IPS-20b (cell line): ENCODE measurements at regions not wholly inside any gene's neighbourhood (a gene's known extent, or its start where the extent isn't known, plus 50 kb on each side); places are given as distances from the start of the nearest gene placed in this dataset.
A peak's percentile ranks its signal among the peaks of the same experiment; 100 is the strongest.

ENCODE experiments used
- H3K27ac ChIP-seq: one replicate; pipeline ENCODE4 v1.5.1; 2013; ENCODE audit warnings: low read length
- H3K27me3 ChIP-seq: 2 replicates; pipeline ENCODE4 v1.6.1; 2013; ENCODE audit warnings: mild to moderate bottlenecking, low read length, inconsistent platforms; ENCODE audit not compliant: insufficient read depth
- H3K36me3 ChIP-seq: 2 replicates; pipeline ENCODE4 v1.6.1; 2013; ENCODE audit warnings: low read depth, mild to moderate bottlenecking, inconsistent platforms, low read length, moderate library complexity; ENCODE audit not compliant: insufficient read depth
- H3K4me1 ChIP-seq: 2 replicates; pipeline ENCODE4 v1.6.1; 2013; ENCODE audit warnings: mild to moderate bottlenecking, control low read depth, inconsistent platforms, low read length, moderate library complexity; ENCODE audit not compliant: insufficient read depth
- H3K4me3 ChIP-seq: 2 replicates; pipeline ENCODE4 v1.5.1; 2013; ENCODE audit warnings: mild to moderate bottlenecking, low read length, inconsistent platforms
- H3K9ac ChIP-seq: 2 replicates; pipeline ENCODE4 v1.6.1; 2013; ENCODE audit warnings: low read depth, mild to moderate bottlenecking, inconsistent platforms, low read length, moderate library complexity
- H3K9me3 ChIP-seq: 2 replicates; pipeline ENCODE4 v1.6.1; 2013; ENCODE audit warnings: mild to moderate bottlenecking, low read depth, low read length, inconsistent platforms; ENCODE audit not compliant: insufficient read depth

DNA sequence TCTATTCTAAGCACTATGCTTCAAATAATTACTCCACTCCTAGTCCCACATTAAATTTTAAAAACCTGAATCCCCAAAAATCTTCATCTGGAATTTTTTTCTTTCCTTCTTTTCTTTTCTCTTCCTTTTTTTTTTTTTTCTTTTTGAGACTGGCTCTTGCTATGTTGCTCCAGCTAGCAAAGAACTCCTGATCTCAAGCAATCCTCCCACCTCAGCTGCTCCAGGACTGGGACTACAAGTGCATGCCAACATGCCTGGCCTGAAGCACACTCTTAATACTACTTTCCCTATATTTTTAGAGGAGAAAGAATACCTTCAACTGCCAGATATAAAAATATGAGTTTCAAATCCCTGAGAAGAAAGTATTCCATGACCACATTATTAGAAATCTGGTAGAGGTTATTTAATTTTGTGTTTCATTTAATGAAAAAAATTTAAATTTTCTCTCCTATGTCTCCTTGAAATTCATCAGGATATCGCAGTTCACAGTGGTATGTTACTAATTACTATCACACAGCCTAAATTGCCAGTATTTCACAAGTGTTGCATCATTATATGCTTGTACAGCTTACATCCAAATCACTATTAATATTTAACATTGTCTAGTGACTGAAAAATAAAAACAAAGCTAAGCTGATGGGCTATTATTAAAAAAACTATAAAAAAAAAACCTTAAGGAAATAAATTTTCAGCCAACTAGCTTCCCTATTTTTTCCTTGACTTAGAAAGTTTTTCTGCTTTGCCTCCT is 227.8 kb downstream of the NAF1 start:
- Histone ChIP-seq H3K9ac (no peak overlapping the region), H3K27me3 (no peaks in the 10 kb centered on the region), H3K9me3 (no peaks in the 10 kb centered on the region), H3K4me3 (no peak overlapping the region), H3K4me1 (no peaks in the 10 kb centered on the region), H3K36me3 (no peaks in the 10 kb centered on the region), H3K27ac (no peak overlapping the region)

- no peaks in the 10 kb centered on the region for H3K9me3 ChIP-seq
- no peak overlapping the region for H3K9ac ChIP-seq
- no peaks in the 10 kb centered on the region for H3K36me3 ChIP-seq
- H3K27ac ChIP-seq = no peak overlapping the region
- 0 out of 2 replicates have a peak, but pooled peaks cover 2% of the 10 kb centered on the region for H3K4me1 ChIP-seq
- no peaks in the 10 kb centered on the region for H3K27me3 ChIP-seq
- H3K4me3 ChIP-seq = no peak overlapping the region
These were observed 231.5 kb downstream of the NAF1 start for GRCh38 chr4:162935214-162935613.

- H3K9me3 ChIP-seq = no peaks in the 10 kb centered on the region
- no peak overlapping the region for H3K4me3 ChIP-seq
- no peak overlapping the region for H3K9ac ChIP-seq
- no peaks in the 10 kb centered on the region for H3K36me3 ChIP-seq
- H3K4me1 ChIP-seq = peaks cover 11% of the 10 kb centered on the region; the same call in 1 of the 2 replicates
- no peak overlapping the region for H3K27ac ChIP-seq
- no peaks in the 10 kb centered on the region for H3K27me3 ChIP-seq
These were observed 235.4 kb downstream of the NAF1 start for GRCh38 chr4:162931286-162931685.

DNA sequence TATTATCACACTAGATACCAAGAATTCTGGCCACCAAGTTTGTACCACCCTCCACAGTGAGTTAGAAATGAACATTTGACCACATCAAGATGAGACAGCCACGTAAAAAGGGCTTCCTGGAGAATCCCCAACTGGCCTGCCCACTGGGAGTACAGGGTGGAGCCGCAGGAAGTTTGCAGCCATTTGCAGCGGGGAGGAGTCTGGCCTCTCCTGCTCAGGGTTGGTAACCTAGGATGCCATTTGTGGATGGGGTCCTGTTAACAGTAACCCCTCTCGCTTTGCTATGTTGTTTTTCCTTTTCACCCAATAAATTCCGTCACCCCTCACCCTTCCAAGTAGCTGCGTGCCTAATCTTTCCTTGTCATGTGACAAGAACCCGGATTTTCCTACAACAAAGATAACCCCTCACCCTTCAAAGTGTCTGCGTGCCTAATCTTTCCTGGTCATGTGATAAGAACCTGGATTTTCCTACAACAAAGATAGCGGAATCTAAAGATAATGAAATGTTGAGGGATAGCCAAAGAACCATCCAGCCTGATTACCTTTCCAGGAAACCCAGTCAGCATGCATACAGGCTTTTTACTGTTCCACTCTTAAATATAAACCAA is 245.4 kb downstream of the NAF1 start:
- Histone ChIP-seq H3K9ac (peak overlapping the region; percentile 56; the same call in 1 of the 2 replicates), H3K4me1 (peaks cover 17% of the 10 kb centered on the region; the same call in 1 of the 2 replicates), H3K27me3 (no peaks in the 10 kb centered on the region), H3K36me3 (no peaks in the 10 kb centered on the region; the same call in 1 of the 2 replicates), H3K27ac (peak overlapping the region; percentile 69), H3K9me3 (peaks cover 14% of the 10 kb centered on the region; the same call in 1 of the 2 replicates), H3K4me3 (no peak overlapping the region)

- Histone ChIP-seq H3K36me3 (no peaks in the 10 kb centered on the region; the same call in 1 of the 2 replicates), H3K4me1 (peaks cover 17% of the 10 kb centered on the region; the same call in 1 of the 2 replicates), H3K4me3 (peak overlapping the region; percentile 27; the same call in 1 of the 2 replicates), H3K9ac (peak overlapping the region; percentile 56; the same call in 1 of the 2 replicates), H3K9me3 (peaks cover 14% of the 10 kb centered on the region; the same call in 1 of the 2 replicates), H3K27me3 (no peaks in the 10 kb centered on the region), H3K27ac (peak overlapping the region; percentile 69)
These were observed 246.0 kb downstream of the NAF1 start for GRCh38 chr4:162920649-162921048.

GRCh38 chr4:162912482-162912881 is 254.2 kb downstream of the NAF1 start:
- H3K9me3 ChIP-seq = peaks cover 10% of the 10 kb centered on the region; the same call in 1 of the 2 replicates

DNA sequence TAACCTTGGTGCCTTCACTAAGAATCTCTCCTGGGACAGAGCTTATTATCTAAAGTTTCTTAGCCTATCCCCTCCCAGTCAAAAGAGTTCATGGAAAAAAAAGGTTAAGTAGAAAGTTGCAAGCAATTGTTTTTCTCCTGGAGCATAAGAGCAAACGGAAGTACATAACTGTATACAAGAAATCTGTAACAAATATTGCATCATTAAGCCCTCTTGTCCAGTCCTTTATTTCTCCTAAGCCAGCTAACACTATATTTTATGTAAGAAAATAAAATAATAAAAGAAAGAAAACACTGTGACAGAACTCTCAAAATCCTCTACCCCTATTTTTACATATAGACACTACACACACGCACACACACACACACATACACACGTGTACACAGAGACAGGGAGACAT is 255.3 kb downstream of the NAF1 start:
- H3K27ac ChIP-seq = no peak overlapping the region
- H3K9ac ChIP-seq = no peak overlapping the region
- H3K27me3 ChIP-seq = no peaks in the 10 kb centered on the region
- peaks cover 8% of the 10 kb centered on the region; the same call in 1 of the 2 replicates for H3K9me3 ChIP-seq
- no peak overlapping the region for H3K4me3 ChIP-seq
- no peaks in the 10 kb centered on the region for H3K36me3 ChIP-seq
- no peaks in the 10 kb centered on the region for H3K4me1 ChIP-seq

More at GRCh38 chr4:162912482-162912881, 254.2 kb downstream of the NAF1 start:
- Histone ChIP-seq H3K9ac (no peak overlapping the region), H3K27ac (no peak overlapping the region), H3K4me1 (no peaks in the 10 kb centered on the region), H3K36me3 (no peaks in the 10 kb centered on the region), H3K4me3 (no peak overlapping the region), H3K27me3 (no peaks in the 10 kb centered on the region)

DNA sequence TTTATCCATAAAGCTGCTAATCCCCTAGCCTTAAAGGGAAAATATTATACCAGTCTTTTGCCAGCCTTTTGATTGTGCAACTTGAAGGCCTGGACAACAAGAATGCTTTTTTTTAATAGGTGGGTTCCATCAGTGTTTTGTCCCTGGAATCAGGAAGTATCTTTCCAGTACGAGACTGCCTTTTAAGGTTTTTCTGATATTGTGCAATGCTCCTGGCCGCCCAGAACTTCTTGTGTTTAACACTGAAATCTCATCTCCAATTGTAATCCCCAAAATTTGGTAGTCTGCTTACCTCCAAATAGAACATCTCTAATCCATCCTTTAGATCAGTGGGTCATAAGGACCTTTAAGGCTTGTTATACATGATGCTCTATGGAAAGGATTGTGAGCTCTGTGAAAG is 256.7 kb downstream of the NAF1 start:
- H3K9ac ChIP-seq = no peak overlapping the region
- no peak overlapping the region for H3K4me3 ChIP-seq
- no peak overlapping the region for H3K27ac ChIP-seq
- no peaks in the 10 kb centered on the region for H3K27me3 ChIP-seq
- H3K4me1 ChIP-seq = no peaks in the 10 kb centered on the region
- H3K9me3 ChIP-seq = peaks cover 19% of the 10 kb centered on the region
- H3K36me3 ChIP-seq = no peaks in the 10 kb centered on the region

GRCh38 chr4:162894387-162894786 is 272.3 kb downstream of the NAF1 start:
- H3K36me3 ChIP-seq = no peaks in the 10 kb centered on the region
- no peak overlapping the region for H3K4me3 ChIP-seq

DNA sequence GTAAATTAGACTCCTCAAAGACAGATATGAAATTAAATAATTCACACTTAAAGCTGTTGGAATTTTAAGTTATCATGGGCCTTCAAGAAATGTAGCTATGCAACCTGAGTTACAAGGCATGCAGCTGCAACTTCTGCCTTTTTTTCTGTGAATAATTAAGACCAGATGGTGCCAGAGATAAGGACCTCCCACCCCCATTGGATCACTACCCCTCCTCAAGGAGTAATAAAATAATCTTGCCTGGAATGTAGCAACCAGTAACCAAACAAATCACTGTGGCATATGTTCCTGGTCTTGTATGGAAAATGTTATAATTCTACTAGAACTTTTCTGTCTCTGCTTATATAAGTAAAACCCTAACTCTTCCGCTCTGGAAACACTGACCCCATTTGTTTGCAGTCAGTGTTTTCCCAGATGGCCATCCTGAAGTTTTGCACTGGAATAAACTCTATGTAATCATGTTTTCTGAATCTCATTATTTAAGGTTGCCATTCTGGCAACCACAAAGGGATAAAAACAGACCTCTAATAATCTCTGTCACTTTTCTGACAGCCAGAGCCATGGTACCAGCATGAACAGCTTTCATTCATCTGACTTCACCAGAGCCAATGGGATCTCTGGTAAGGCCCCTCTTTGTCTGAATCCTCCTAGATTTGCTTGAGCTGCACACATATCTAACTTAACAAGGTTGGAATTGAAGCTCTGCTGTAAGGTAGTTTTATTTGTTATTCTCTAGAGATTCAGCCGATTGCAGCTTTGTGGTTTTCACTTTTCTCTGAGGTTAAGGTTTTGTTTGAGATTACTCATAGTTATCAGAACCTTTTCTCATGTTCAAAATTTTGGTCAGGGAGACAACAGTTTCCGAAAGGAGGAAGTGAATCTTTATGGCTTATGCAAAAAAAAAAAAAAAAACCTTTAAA is 274.6 kb downstream of the NAF1 start:
- Histone ChIP-seq H3K4me1 (peaks cover 6% of the 10 kb centered on the region; the same call in 1 of the 2 replicates), H3K27ac (no peak overlapping the region), H3K4me3 (no peak overlapping the region), H3K9me3 (no peaks in the 10 kb centered on the region), H3K27me3 (no peaks in the 10 kb centered on the region), H3K9ac (no peak overlapping the region), H3K36me3 (no peaks in the 10 kb centered on the region)

More at GRCh38 chr4:162894387-162894786, 272.3 kb downstream of the NAF1 start:
- peaks cover 6% of the 10 kb centered on the region; the same call in 1 of the 2 replicates for H3K4me1 ChIP-seq
- H3K27ac ChIP-seq = no peak overlapping the region
- no peaks in the 10 kb centered on the region for H3K27me3 ChIP-seq
- no peak overlapping the region for H3K9ac ChIP-seq
- H3K9me3 ChIP-seq = no peaks in the 10 kb centered on the region

- Histone ChIP-seq H3K9me3 (no peaks in the 10 kb centered on the region), H3K36me3 (no peaks in the 10 kb centered on the region), H3K4me1 (no peaks in the 10 kb centered on the region), H3K27me3 (no peaks in the 10 kb centered on the region), H3K9ac (no peak overlapping the region), H3K4me3 (no peak overlapping the region), H3K27ac (no peak overlapping the region)
These were observed 288.6 kb downstream of the NAF1 start for GRCh38 chr4:162878096-162878495.
